DND-41 (cell line): ENCODE measurements at regions not wholly inside any gene's neighbourhood (a gene's known extent, or its start where the extent isn't known, plus 50 kb on each side); places are given as distances from the start of the nearest gene placed in this dataset.

Experiments used
- ATAC-seq: fragments of 200-7000 bp; cut with Tn5 transposase; 3 replicates; pipeline ENCODE4 v1.9.1; 2021; ENCODE audit warnings: low read depth; ENCODE audit not compliant: insufficient read depth
- DNase-seq: peaks from one replicate; pipeline ENCODE4 v3.0.0-alpha.2; 2020
- H2AFZ ChIP-seq: 2 replicates; pipeline ENCODE4 v1.6.0; 2012; ENCODE audit warnings: low read depth, low read length
- H3K27ac ChIP-seq: 2 replicates; pipeline ENCODE4 v1.5.1; 2012; ENCODE audit warnings: low read length, inconsistent platforms
- H3K27me3 ChIP-seq: fragments of 200-600 bp; sonication (generic); 2 replicates; pipeline ENCODE4 v1.6.0; 2012; ENCODE audit warnings: low read length, mild to moderate bottlenecking, inconsistent platforms; ENCODE audit not compliant: insufficient read depth, poor library complexity
- H3K36me3 ChIP-seq: 2 replicates; pipeline ENCODE4 v1.5.1; 2012; ENCODE audit warnings: low read length, inconsistent platforms; ENCODE audit not compliant: insufficient read depth
- H3K4me1 ChIP-seq: 2 replicates; pipeline ENCODE4 v1.5.1; 2012; ENCODE audit warnings: mild to moderate bottlenecking, low read length; ENCODE audit not compliant: insufficient read depth
- H3K4me2 ChIP-seq: 2 replicates; pipeline ENCODE4 v1.6.0; 2012; ENCODE audit warnings: mild to moderate bottlenecking, moderate library complexity, low read length, inconsistent platforms; ENCODE audit not compliant: insufficient read depth
- H3K4me3 ChIP-seq, 2 experiments: fragments of 200-600 bp in 1 of 2; shearing (Covaris generic) in 1 of 2; 2 replicates each; pipeline ENCODE4 v1.5.1; 2012 to 2016; ENCODE audit warnings: inconsistent platforms in 2 of 2, low read length in 2 of 2, mild to moderate bottlenecking in 2 of 2, low read depth in 1 of 2, moderate library complexity in 1 of 2
- H3K79me2 ChIP-seq: 2 replicates; pipeline ENCODE4 v1.6.0; 2012; ENCODE audit warnings: low read length, inconsistent platforms; ENCODE audit not compliant: insufficient read depth
- H3K9ac ChIP-seq: 2 replicates; pipeline ENCODE4 v1.6.0; 2012; ENCODE audit warnings: low read depth, mild to moderate bottlenecking, inconsistent platforms, low read length, moderate library complexity
- H3K9me3 ChIP-seq: 2 replicates; pipeline ENCODE4 v1.5.1; 2012; ENCODE audit warnings: low read length, moderate library complexity, mild to moderate bottlenecking, inconsistent platforms; ENCODE audit not compliant: insufficient read depth, severe bottlenecking
- H4K20me1 ChIP-seq: 2 replicates; pipeline ENCODE4 v1.6.0; 2012; ENCODE audit warnings: low read length; ENCODE audit not compliant: insufficient read depth
- CTCF ChIP-seq: IDR thresholded peaks from 2 replicates; pipeline ENCODE4 v1.5.1; 2012; ENCODE audit warnings: borderline replicate concordance, low read length, moderate library complexity, mild to moderate bottlenecking; ENCODE audit not compliant: poor library complexity, severe bottlenecking; ENCODE audit errors: extremely low read depth
- EZH2 ChIP-seq: IDR thresholded peaks from 3 replicates; pipeline ENCODE4 v1.6.1; 2012; ENCODE audit warnings: borderline replicate concordance, low read depth, mild to moderate bottlenecking, moderate library complexity, low read length, inconsistent platforms; ENCODE audit not compliant: severe bottlenecking

GRCh38 chr4:124777007-124777406 is 64.5 kb upstream of the ANKRD50 start:
- DNase-seq (no peak), ATAC-seq (no peak)
- Histone ChIP-seq H3K27ac (no peak overlapping the region), H3K4me3 (no peak overlapping the region), H4K20me1 (no peaks in the 10 kb centered on the region), H3K27me3 (no peaks in the 10 kb centered on the region), H2AFZ (no peak overlapping the region), H3K9me3 (no peaks in the 10 kb centered on the region), H3K9ac (no peak overlapping the region), H3K36me3 (no peaks in the 10 kb centered on the region), H3K79me2 (no peaks in the 10 kb centered on the region), H3K4me1 (no peaks in the 10 kb centered on the region), H3K4me2 (no peak overlapping the region)
- TF ChIP-seq CTCF = no peak
- TF ChIP-seq EZH2 = no peak

- TF ChIP-seq EZH2 (no peak), CTCF (no peak)
- H3K9ac ChIP-seq = no peak overlapping the region
- no peaks in the 10 kb centered on the region for H3K79me2 ChIP-seq
- H3K4me1 ChIP-seq = no peaks in the 10 kb centered on the region
- H3K36me3 ChIP-seq = no peaks in the 10 kb centered on the region
- no peak overlapping the region for H3K27ac ChIP-seq
- no peaks in the 10 kb centered on the region for H4K20me1 ChIP-seq
- no peak overlapping the region for H3K4me3 ChIP-seq
- no peaks in the 10 kb centered on the region for H3K9me3 ChIP-seq
- no peak overlapping the region for H2AFZ ChIP-seq
- H3K27me3 ChIP-seq = no peaks in the 10 kb centered on the region
- DNase-seq (no peak), ATAC-seq (no peak)
- no peak overlapping the region for H3K4me2 ChIP-seq
Measured at GRCh38 chr4:124768596-124769365, 56.2 kb upstream of the ANKRD50 start.

- DNase-seq = no peak
- H4K20me1 ChIP-seq = no peaks in the 10 kb centered on the region
- no peak overlapping the region for H2AFZ ChIP-seq
- no peaks in the 10 kb centered on the region for H3K79me2 ChIP-seq
- no peaks in the 10 kb centered on the region for H3K36me3 ChIP-seq
- H3K9ac ChIP-seq = no peak overlapping the region
- no peak for ATAC-seq
- no peaks in the 10 kb centered on the region for H3K4me1 ChIP-seq
- no peak for TF ChIP-seq EZH2
- TF ChIP-seq CTCF = no peak
- H3K9me3 ChIP-seq = no peaks in the 10 kb centered on the region
- H3K4me2 ChIP-seq = no peak overlapping the region
- H3K4me3 ChIP-seq = no peak overlapping the region
- no peak overlapping the region for H3K27ac ChIP-seq
- no peaks in the 10 kb centered on the region for H3K27me3 ChIP-seq
Measured at GRCh38 chr4:124762956-124763355, 50.4 kb upstream of the ANKRD50 start.
